K562 (cell line): ENCODE measurements at regions not wholly inside any gene's neighbourhood (a gene's known extent, or its start where the extent isn't known, plus 50 kb on each side); places are given as distances from the start of the nearest gene placed in this dataset.

Source experiments
- ATAC-seq: fragments of 200-7000 bp; cut with Tn5 transposase; 3 replicates; pipeline ENCODE4 v1.9.1; 2020; ENCODE audit warnings: moderate library complexity
- BruUV-seq: library from RNA; stranded (reverse); fragments of 400-500 nt; replicated peaks from 2 replicates; lab custom pipeline; 2021; lab: Mats Ljungman, UMichigan
- CTCF ChIA-PET: fragments of 300-600 bp; formaldehyde crosslinking; extraction: SDS; loops from one replicate; lab custom pipeline; 2021; ENCODE audit warnings: low intra/inter-chr PET ratio; lab: Yijun Ruan, JAX
- POLR2A ChIA-PET: fragments of 300-600, 350-650 bp; sonication (Branson Sonifier 250); formaldehyde crosslinking; extraction: SDS; loops from one replicate; lab custom pipeline; 2021; ENCODE audit warnings: antibody characterized with exemption, inconsistent platforms; lab: Yijun Ruan, JAX
- DNase-seq, 4 experiments: peaks; one replicate each; pipeline versions ENCODE4 v3.0.0 to v3.0.0-alpha.2; 2011 to 2018; ENCODE audit warnings: low spot score in 3 of 4, mixed read lengths in 3 of 4; ENCODE audit errors: extremely low read depth in 1 of 4
- FAIRE-seq: peaks from 2 replicates; lab custom pipeline; 2011; peaks lifted over from hg19 to GRCh38; lab: Jason Lieb, UNC
- H2AFZ ChIP-seq: 2 replicates; pipeline ENCODE4 v1.6.0; 2011; ENCODE audit warnings: low read depth, low read length, control low read depth, inconsistent platforms
- H3K27ac ChIP-seq: fragments of 200-600 bp; 3 replicates; pipeline ENCODE4 v1.8.0; 2011; ENCODE audit warnings: low read depth, mild to moderate bottlenecking, control low read depth, inconsistent platforms, low read length, moderate library complexity, mixed read lengths; ENCODE audit errors: extremely low read depth
- H3K27me3 ChIP-seq, 2 experiments: fragments of 300-600 bp in 1 of 2; 2 replicates in 1 of 2; 3 replicates in 1 of 2; pipeline versions ENCODE4 v1.6.0 to v1.8.0; 2011; ENCODE audit warnings: inconsistent platforms in 2 of 2, low read length in 2 of 2, mild to moderate bottlenecking in 1 of 2, mixed read lengths in 1 of 2, moderate library complexity in 1 of 2; ENCODE audit not compliant: control insufficient read depth in 2 of 2, insufficient read depth in 2 of 2
- H3K36me3 ChIP-seq: fragments of 300-600 bp; 3 replicates; pipeline ENCODE4 v1.8.0; 2011; ENCODE audit warnings: mild to moderate bottlenecking, low read length, inconsistent platforms; ENCODE audit not compliant: control insufficient read depth, insufficient read depth
- H3K4me1 ChIP-seq, 2 experiments: fragments of 200-600 bp in 1 of 2; replicated peaks in 1 of 2; 2 replicates in 1 of 2; 3 replicates in 1 of 2; pipeline versions ENCODE4 v1.5.1 to v1.8.0; 2011; ENCODE audit warnings: inconsistent platforms in 2 of 2, low read length in 2 of 2, mild to moderate bottlenecking in 1 of 2, mixed read lengths in 1 of 2, moderate library complexity in 1 of 2; ENCODE audit not compliant: control insufficient read depth in 2 of 2, insufficient read depth in 2 of 2
- H3K4me2 ChIP-seq: 2 replicates; pipeline ENCODE4 v1.6.1; 2011; ENCODE audit warnings: low read length, control low read depth, inconsistent platforms, mixed read lengths; ENCODE audit not compliant: insufficient read depth
- H3K4me3 ChIP-seq: fragments of 200-600 bp; sonication (generic), shearing (Covaris generic); 2 replicates; pipeline ENCODE4 v1.5.1; 2016; ENCODE audit warnings: control low read depth, inconsistent platforms
- H3K79me2 ChIP-seq: fragments of 200-600 bp; 3 replicates; pipeline ENCODE4 v1.8.0; 2011; ENCODE audit warnings: low read length, inconsistent platforms; ENCODE audit not compliant: control insufficient read depth, insufficient read depth
- H3K9ac ChIP-seq, 2 experiments: 2 replicates each; pipeline versions ENCODE4 v1.6.0 to v1.6.1; 2011; ENCODE audit warnings: low read depth in 2 of 2, low read length in 2 of 2, control low read depth in 1 of 2, inconsistent platforms in 1 of 2, mild to moderate bottlenecking in 1 of 2, mixed read lengths in 1 of 2; ENCODE audit not compliant: insufficient read depth in 1 of 2
- H3K9me1 ChIP-seq: one replicate; pipeline ENCODE4 v1.6.0; 2011; ENCODE audit warnings: inconsistent platforms, mild to moderate bottlenecking, low read length, moderate library complexity; ENCODE audit not compliant: control insufficient read depth, insufficient read depth
- H3K9me3 ChIP-seq: replicated peaks from 2 replicates; pipeline ENCODE4 v1.5.1; 2011; ENCODE audit warnings: low read depth, low read length, inconsistent platforms; ENCODE audit not compliant: control insufficient read depth, insufficient read depth
- H4K20me1 ChIP-seq: replicated peaks from 2 replicates; pipeline ENCODE4 v1.6.1; 2011; ENCODE audit warnings: low read length, inconsistent platforms, mixed read lengths; ENCODE audit not compliant: control insufficient read depth, insufficient read depth
- BRF2 ChIP-seq: IDR thresholded peaks from 3 replicates; pipeline ENCODE4 v1.6.1; 2011; ENCODE audit warnings: borderline replicate concordance, mild to moderate bottlenecking; ENCODE audit not compliant: insufficient read length, insufficient read depth
- ELF2 ChIP-seq: fragments of 250-450 bp; sonication (Bioruptor Pico); IDR thresholded peaks from 2 replicates; pipeline ENCODE4 v1.5.0; 2021; ENCODE audit warnings: mild to moderate bottlenecking
- ELF4 ChIP-seq: fragments of 450-650 bp; formaldehyde crosslinking; IDR thresholded peaks from 2 replicates; pipeline ENCODE4 v1.4.0; 2022; ENCODE audit warnings: missing genetic modification characterization
- ID3 ChIP-seq, 2 experiments: fragments of 250-450 bp in 1 of 2; fragments of 450-650 bp in 1 of 2; sonication (Bioruptor Pico) in 1 of 2; IDR thresholded peaks; 2 replicates each; pipeline versions ENCODE4 v1.6.1 to v1.8.0; 2016 to 2021; ENCODE audit warnings: mild to moderate bottlenecking in 2 of 2, moderate library complexity in 2 of 2, missing compliant biosample characterization in 1 of 2, missing genetic modification characterization in 1 of 2
- ILF3 ChIP-seq: fragments of 450-650 bp; IDR thresholded peaks from 2 replicates; pipeline ENCODE4 v1.6.1; 2018; ENCODE audit warnings: antibody characterized with exemption, mild to moderate bottlenecking, moderate library complexity, borderline replicate concordance
- MBD2 ChIP-seq: sonication (generic); IDR thresholded peaks from 2 replicates; pipeline ENCODE4 v1.6.1; 2016; ENCODE audit warnings: low read depth, borderline replicate concordance
- MEF2D ChIP-seq: conservative IDR thresholded peaks from 2 replicates; pipeline ENCODE4 v1.6.1; 2016; ENCODE audit warnings: low read depth, missing genetic modification characterization, missing compliant biosample characterization
- PCBP2 ChIP-seq: fragments of 200-400 bp; formaldehyde crosslinking; IDR thresholded peaks from 2 replicates; pipeline ENCODE4 v1.6.1; 2018; ENCODE audit warnings: low read length, low read depth, mild to moderate bottlenecking, moderate library complexity; ENCODE audit not compliant: poor library complexity, severe bottlenecking
- PYGO2 ChIP-seq: fragments of 450-650 bp; IDR thresholded peaks from 2 replicates; pipeline ENCODE4 v1.6.1; 2016; ENCODE audit warnings: mild to moderate bottlenecking, missing genetic modification characterization, moderate library complexity, missing compliant biosample characterization
- SAFB ChIP-seq: fragments of 200-400 bp; formaldehyde crosslinking; IDR thresholded peaks from 2 replicates; pipeline ENCODE4 v1.6.1; 2017; ENCODE audit warnings: low read depth, low read length, borderline replicate concordance
- TFAP4 ChIP-seq: sonication (generic); formaldehyde crosslinking; IDR thresholded peaks from 2 replicates; pipeline ENCODE4 v1.8.0; 2022; ENCODE audit warnings: missing genetic modification reagents, mild to moderate bottlenecking, moderate library complexity, borderline replicate concordance
- THAP7 ChIP-seq: fragments of 250-450 bp; sonication (Bioruptor Pico); IDR thresholded peaks from 2 replicates; pipeline ENCODE4 v1.5.0; 2021
- USF2 ChIP-seq: sonication (generic); formaldehyde crosslinking; IDR thresholded peaks from 2 replicates; pipeline ENCODE4 v1.5.0; 2020; ENCODE audit warnings: missing genetic modification reagents
- ZNF277 ChIP-seq: fragments of 250-450 bp; sonication (Bioruptor Pico); IDR thresholded peaks from 2 replicates; pipeline ENCODE4 v1.8.0; 2022; ENCODE audit warnings: inconsistent platforms, mild to moderate bottlenecking, moderate library complexity, borderline replicate concordance
- ZNF444 ChIP-seq: fragments of 250-450 bp; sonication (Bioruptor Pico); IDR thresholded peaks from 2 replicates; pipeline ENCODE4 v1.4.0; 2020; ENCODE audit warnings: mild to moderate bottlenecking, moderate library complexity
- ZNF583 ChIP-seq: fragments of 250-450 bp; sonication (Bioruptor Pico); IDR thresholded peaks from 2 replicates; pipeline ENCODE4 v1.4.0; 2020
- WGBS: fragments of 100-300 bp; shearing (Covaris generic); methylation state at CpG from one replicate; pipeline ENCODE4 v1.1.6; 2016; ENCODE audit warnings: low coverage, mixed read lengths; ENCODE audit not compliant: insufficient coverage; ENCODE audit errors: missing lambda C conversion rate; 5-methylcytosine and 5-hydroxymethylcytosine counted together
- in situ Hi-C: fragments of 300-500 bp; cut with MboI; formaldehyde crosslinking; loops from 4 replicates; pipeline ENCODE4 v1.15.0; 2018; ENCODE audit warnings: inconsistent platforms, mixed read lengths
- intact Hi-C: fragments of 100-400 bp; cut with micrococcal nuclease; formaldehyde crosslinking; loops from 2 replicates; pipeline ENCODE4 v1.14.2; 2022

- Histone ChIP-seq H3K9me3 (no peaks in the 10 kb centered on the region), H3K4me2 (no peak overlapping the region), H3K79me2 (no peaks in the 10 kb centered on the region), H2AFZ (no peak overlapping the region), H3K4me3 (no peak overlapping the region), H3K27me3 (no peaks in the 10 kb centered on the region), H3K4me1 (no peaks in the 10 kb centered on the region), H3K9me1 (no peaks in the 10 kb centered on the region), H3K27ac (no peak overlapping the region), H4K20me1 (no peaks in the 10 kb centered on the region), H3K9ac (no peak overlapping the region), H3K36me3 (no peaks in the 10 kb centered on the region)
- POLR2A ChIA-PET: no interaction called here
- in situ Hi-C loops: no loop called here
- no peak for DNase-seq
- no TSS peak for BruUV-seq
- ATAC-seq: no peak
- WGBS: 0% methylated on average over 1 of the region's 1 CpG
- CTCF ChIA-PET: no interaction called here
- FAIRE-seq: no peak
- intact Hi-C loops: no loop called here
- no peak for TF ChIP-seq TFAP4 (CRISPR knock-in tag)
- no peak for TF ChIP-seq SAFB
- TF ChIP-seq USF2: no peak
- TF ChIP-seq THAP7 (CRISPR knock-in tag): no peak
- TF ChIP-seq PCBP2: no peak
- TF ChIP-seq BRF2: no peak
- no peak for TF ChIP-seq ZNF444 (CRISPR knock-in tag)
- no peak for TF ChIP-seq ELF4 (CRISPR knock-in tag)
- TF ChIP-seq PYGO2: no peak
- no peak for TF ChIP-seq ZNF583 (CRISPR knock-in tag)
- TF ChIP-seq ELF2 (CRISPR knock-in tag): no peak
- TF ChIP-seq ID3 (CRISPR knock-in tag; IDR thresholded peaks at IDR 0.05): no peak
- TF ChIP-seq ID3 (tag; IDR thresholded peaks at IDR 0.05): no peak
- no peak for TF ChIP-seq ILF3
- no peak for TF ChIP-seq MBD2
- no peak for TF ChIP-seq MEF2D (tag)
- TF ChIP-seq ZNF277: no peak
Measured at GRCh38 chr4:100797791-100798190, 280.0 kb upstream of the EMCN start.
